Caco-2 (cell line): ENCODE measurements at regions not wholly inside any gene's neighbourhood (a gene's known extent, or its start where the extent isn't known, plus 50 kb on each side); places are given as distances from the start of the nearest gene placed in this dataset.

Source experiments
- BruUV-seq: library from RNA; stranded (reverse); fragments of 400-500 nt; replicated peaks from 2 replicates; lab custom pipeline; 2021; lab: Mats Ljungman, UMichigan
- CTCF ChIA-PET: fragments of 300-600 bp; sonication (Branson Sonifier 250); formaldehyde crosslinking; loops from one replicate; lab custom pipeline; 2022; ENCODE audit warnings: antibody characterized with exemption; lab: Charles Lee
- POLR2A ChIA-PET: fragments of 300-600 bp; sonication (Branson Sonifier 250); formaldehyde crosslinking; loops from one replicate; lab custom pipeline; 2022; ENCODE audit warnings: antibody characterized with exemption; lab: Charles Lee
- DNase-seq, 2 experiments: peaks; one replicate each; pipeline versions ENCODE4 v3.0.0 to v3.0.0-alpha.2; 2020 to 2022
- H3K27me3 ChIP-seq: replicated peaks from 2 replicates; pipeline ENCODE4 v1.6.0; 2011; ENCODE audit warnings: low read length; ENCODE audit not compliant: control insufficient read depth, insufficient read depth
- H3K36me3 ChIP-seq: 2 replicates; pipeline ENCODE4 v1.5.1; 2011; ENCODE audit warnings: low read length; ENCODE audit not compliant: control insufficient read depth, insufficient read depth
- H3K4me1 ChIP-seq: fragments of 250-450 bp; sonication (Bioruptor Pico); 2 replicates; pipeline ENCODE4 v1.5.1; 2020; ENCODE audit warnings: mild to moderate bottlenecking
- H3K4me3 ChIP-seq: 2 replicates; pipeline ENCODE4 v1.5.1; 2011; ENCODE audit warnings: low read depth, mild to moderate bottlenecking, control low read depth, low read length
- H3K9me3 ChIP-seq: fragments of 250-450 bp; sonication (Bioruptor Pico); 2 replicates; pipeline ENCODE4 v1.5.1; 2020; ENCODE audit warnings: mild to moderate bottlenecking, moderate library complexity
- H3K27ac Mint-ChIP-seq: one replicate; pipeline ENCODE4 v1.8.0; 2022; ENCODE audit warnings: mixed read lengths; ENCODE audit not compliant: unreplicated experiment
- H3K27me3 Mint-ChIP-seq: one replicate; pipeline ENCODE4 v1.8.0; 2022; ENCODE audit warnings: mixed read lengths; ENCODE audit not compliant: insufficient read depth, unreplicated experiment
- H3K36me3 Mint-ChIP-seq: one replicate; pipeline ENCODE4 v1.8.0; 2022; ENCODE audit warnings: mild to moderate bottlenecking, mixed read lengths; ENCODE audit not compliant: insufficient read depth, unreplicated experiment
- H3K4me1 Mint-ChIP-seq: one replicate; pipeline ENCODE4 v1.8.0; 2022; ENCODE audit warnings: low read depth, mixed read lengths; ENCODE audit not compliant: unreplicated experiment
- H3K4me3 Mint-ChIP-seq: one replicate; pipeline ENCODE4 v1.8.0; 2022; ENCODE audit warnings: mild to moderate bottlenecking, moderate library complexity, mixed read lengths; ENCODE audit not compliant: unreplicated experiment
- H3K9me3 Mint-ChIP-seq: one replicate; pipeline ENCODE4 v1.8.0; 2022; ENCODE audit warnings: mixed read lengths; ENCODE audit not compliant: unreplicated experiment
- CTCF ChIP-seq, 2 experiments: fragments of 200-600 bp in 1 of 2; IDR thresholded peaks; 1 replicate in 1 of 2; 2 replicates in 1 of 2; pipeline versions ENCODE4 v1.5.1 to v1.8.0; 2011 to 2022; ENCODE audit warnings: antibody characterized with exemption in 1 of 2, control low read depth in 1 of 2, inconsistent platforms in 1 of 2, low read depth in 1 of 2, low read length in 1 of 2, mild to moderate bottlenecking in 1 of 2, moderate library complexity in 1 of 2; ENCODE audit not compliant: insufficient read depth in 1 of 2, severe bottlenecking in 1 of 2, unreplicated experiment in 1 of 2
- intact Hi-C: fragments of 100-400 bp; cut with micrococcal nuclease; formaldehyde crosslinking; loops from one replicate; pipeline ENCODE4 v1.10.0; 2022; ENCODE audit not compliant: unreplicated experiment

DNA sequence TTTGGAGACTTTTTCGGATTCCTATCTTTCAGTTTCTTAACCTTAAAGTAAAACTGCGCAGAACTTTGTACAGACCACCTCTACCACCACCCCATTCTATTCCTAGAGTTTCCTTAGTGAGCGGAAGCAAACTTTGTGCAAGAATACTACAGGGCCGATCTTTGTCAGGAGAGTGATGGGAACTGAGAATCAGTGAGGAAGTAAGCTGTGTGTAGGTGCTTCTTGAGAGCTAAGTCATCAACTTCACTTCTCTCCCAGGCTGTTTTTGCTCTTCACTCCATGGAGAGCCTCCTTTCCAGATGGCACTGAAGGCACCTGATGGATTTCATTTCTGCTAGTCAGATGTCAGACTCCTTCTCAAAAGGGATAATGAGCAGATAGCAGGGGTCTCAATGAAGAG is 127.3 kb downstream of the SPATA31D1 start:
- CTCF ChIA-PET: no interaction called here
- Histone ChIP-seq H3K27me3 (no peaks in the 10 kb centered on the region), H3K4me1 (no peaks in the 10 kb centered on the region), H3K9me3 (no peaks in the 10 kb centered on the region), H3K4me3 (no peak overlapping the region), H3K36me3 (no peaks in the 10 kb centered on the region)
- BruUV-seq: no TSS peak
- Mint-ChIP-seq H3K4me3 (no peak overlapping the region), H3K27me3 (no peaks in the 10 kb centered on the region), H3K36me3 (no peaks in the 10 kb centered on the region), H3K9me3 (no peaks in the 10 kb centered on the region), H3K27ac (no peak overlapping the region), H3K4me1 (no peaks in the 10 kb centered on the region)
- DNase-seq: no peak
- POLR2A ChIA-PET: no interaction called here
- intact Hi-C loops: no loop called here
- no peak for TF ChIP-seq CTCF (IDR thresholded peaks at IDR 0.05; ENCODE audit: insufficient read depth in 1 of 2, low read depth in 1 of 2, low read length in 1 of 2, severe bottlenecking in 1 of 2, unreplicated experiment in 1 of 2)

- DNase-seq: no peak
- ChIA-PET POLR2A (no interaction called here), CTCF (no interaction called here)
- H3K27me3 Mint-ChIP-seq: no peaks in the 10 kb centered on the region
- Histone ChIP-seq H3K4me3 (no peak overlapping the region), H3K36me3 (no peaks in the 10 kb centered on the region), H3K4me1 (no peaks in the 10 kb centered on the region), H3K9me3 (no peaks in the 10 kb centered on the region), H3K27me3 (no peaks in the 10 kb centered on the region)
- H3K4me3 Mint-ChIP-seq: no peak overlapping the region
- no TSS peak for BruUV-seq
- H3K9me3 Mint-ChIP-seq: no peaks in the 10 kb centered on the region
- no peak overlapping the region for H3K27ac Mint-ChIP-seq
- H3K4me1 Mint-ChIP-seq: no peaks in the 10 kb centered on the region
- intact Hi-C loops: no loop called here
- TF ChIP-seq CTCF (IDR thresholded peaks at IDR 0.05; ENCODE audit: insufficient read depth in 1 of 2, low read depth in 1 of 2, low read length in 1 of 2, severe bottlenecking in 1 of 2, unreplicated experiment in 1 of 2): no peak
- H3K36me3 Mint-ChIP-seq: no peaks in the 10 kb centered on the region
These were observed 128.0 kb downstream of the SPATA31D1 start for GRCh38 chr9:82116556-82116955.

- TF ChIP-seq CTCF (IDR thresholded peaks at IDR 0.05; ENCODE audit: insufficient read depth in 1 of 2, low read depth in 1 of 2, low read length in 1 of 2, severe bottlenecking in 1 of 2, unreplicated experiment in 1 of 2): no peak
- Mint-ChIP-seq H3K4me1 (no peaks in the 10 kb centered on the region), H3K27me3 (no peaks in the 10 kb centered on the region), H3K4me3 (no peak overlapping the region), H3K9me3 (no peaks in the 10 kb centered on the region), H3K27ac (no peak overlapping the region), H3K36me3 (no peaks in the 10 kb centered on the region)
- H3K27me3 ChIP-seq: no peaks in the 10 kb centered on the region
- no peak for DNase-seq
- no TSS peak for BruUV-seq
- no peak overlapping the region for H3K4me3 ChIP-seq
- H3K36me3 ChIP-seq: no peaks in the 10 kb centered on the region
- no peaks in the 10 kb centered on the region for H3K9me3 ChIP-seq
- POLR2A ChIA-PET: no interaction called here
- CTCF ChIA-PET: interaction anchor here (0.6 kb wide), 1 partner anchor 416 kb away, joined by 4 read pairs; no protein-coding TSS in a partner anchor
- intact Hi-C loops: no loop called here
- H3K4me1 ChIP-seq: no peaks in the 10 kb centered on the region
These were observed 128.6 kb downstream of the SPATA31D1 start for GRCh38 chr9:82117026-82117811.
